BJ (cell line): ENCODE measurements at regions not wholly inside any gene's neighbourhood (a gene's known extent, or its start where the extent isn't known, plus 50 kb on each side); places are given as distances from the start of the nearest gene placed in this dataset.

Experiments used
- CTCF ChIA-PET: fragments of 350-600 bp; formaldehyde crosslinking; extraction: SDS; loops from one replicate; lab custom pipeline; 2021; ENCODE audit warnings: antibody characterized with exemption, inconsistent platforms; lab: Yijun Ruan, JAX
- POLR2A ChIA-PET: fragments of 300-600 bp; sonication (Branson Sonifier 250); formaldehyde crosslinking; extraction: SDS; loops from one replicate; lab custom pipeline; 2021; ENCODE audit warnings: antibody characterized with exemption; lab: Charles Lee
- DNase-seq: peaks from one replicate; pipeline ENCODE4 v3.0.0-alpha.2; 2011; ENCODE audit warnings: low read depth
- H3K27me3 ChIP-seq: 2 replicates; pipeline ENCODE4 v1.6.0; 2011; ENCODE audit warnings: low read length; ENCODE audit not compliant: control insufficient read depth, insufficient read depth
- H3K36me3 ChIP-seq: 2 replicates; pipeline ENCODE4 v1.5.1; 2011; ENCODE audit warnings: low read length; ENCODE audit not compliant: control insufficient read depth, insufficient read depth
- H3K4me3 ChIP-seq: 2 replicates; pipeline ENCODE4 v1.5.1; 2011; ENCODE audit warnings: low read depth, mild to moderate bottlenecking, control low read depth, low read length
- TF ChIP-seq, protein P1 (sequence below): IDR thresholded peaks from 2 replicates; pipeline ENCODE4 v1.5.1; 2011; ENCODE audit warnings: low read depth, mild to moderate bottlenecking, control low read depth, inconsistent platforms, low read length, moderate library complexity; ENCODE audit not compliant: insufficient read depth

DNA sequence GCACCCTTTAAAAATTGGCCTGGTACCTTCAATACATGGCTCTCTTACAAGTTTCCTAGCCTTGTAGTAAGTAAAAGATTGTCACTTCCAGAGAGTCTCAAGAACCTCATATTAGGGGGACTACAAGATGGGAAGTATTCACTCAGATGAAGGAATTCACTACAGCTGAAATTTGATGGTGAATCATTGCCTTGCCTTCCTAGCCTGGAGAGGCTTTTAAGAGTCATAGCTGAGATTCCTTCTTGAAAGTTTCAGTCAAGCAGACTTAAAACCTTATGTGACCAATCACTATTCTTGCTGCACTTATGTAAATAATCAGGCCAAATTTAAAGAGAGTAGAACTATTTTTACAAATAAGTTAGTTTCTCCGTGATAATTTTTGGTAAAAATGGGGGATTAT is 451.6 kb downstream of the TRHDE start:
- Histone ChIP-seq H3K4me3 (no peak overlapping the region), H3K27me3 (no peaks in the 10 kb centered on the region), H3K36me3 (no peaks in the 10 kb centered on the region)
- TF ChIP-seq, protein P1, sequence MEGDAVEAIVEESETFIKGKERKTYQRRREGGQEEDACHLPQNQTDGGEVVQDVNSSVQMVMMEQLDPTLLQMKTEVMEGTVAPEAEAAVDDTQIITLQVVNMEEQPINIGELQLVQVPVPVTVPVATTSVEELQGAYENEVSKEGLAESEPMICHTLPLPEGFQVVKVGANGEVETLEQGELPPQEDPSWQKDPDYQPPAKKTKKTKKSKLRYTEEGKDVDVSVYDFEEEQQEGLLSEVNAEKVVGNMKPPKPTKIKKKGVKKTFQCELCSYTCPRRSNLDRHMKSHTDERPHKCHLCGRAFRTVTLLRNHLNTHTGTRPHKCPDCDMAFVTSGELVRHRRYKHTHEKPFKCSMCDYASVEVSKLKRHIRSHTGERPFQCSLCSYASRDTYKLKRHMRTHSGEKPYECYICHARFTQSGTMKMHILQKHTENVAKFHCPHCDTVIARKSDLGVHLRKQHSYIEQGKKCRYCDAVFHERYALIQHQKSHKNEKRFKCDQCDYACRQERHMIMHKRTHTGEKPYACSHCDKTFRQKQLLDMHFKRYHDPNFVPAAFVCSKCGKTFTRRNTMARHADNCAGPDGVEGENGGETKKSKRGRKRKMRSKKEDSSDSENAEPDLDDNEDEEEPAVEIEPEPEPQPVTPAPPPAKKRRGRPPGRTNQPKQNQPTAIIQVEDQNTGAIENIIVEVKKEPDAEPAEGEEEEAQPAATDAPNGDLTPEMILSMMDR, result no peak
- no peak for DNase-seq
- ChIA-PET POLR2A (no interaction called here), CTCF (no interaction called here)

DNA sequence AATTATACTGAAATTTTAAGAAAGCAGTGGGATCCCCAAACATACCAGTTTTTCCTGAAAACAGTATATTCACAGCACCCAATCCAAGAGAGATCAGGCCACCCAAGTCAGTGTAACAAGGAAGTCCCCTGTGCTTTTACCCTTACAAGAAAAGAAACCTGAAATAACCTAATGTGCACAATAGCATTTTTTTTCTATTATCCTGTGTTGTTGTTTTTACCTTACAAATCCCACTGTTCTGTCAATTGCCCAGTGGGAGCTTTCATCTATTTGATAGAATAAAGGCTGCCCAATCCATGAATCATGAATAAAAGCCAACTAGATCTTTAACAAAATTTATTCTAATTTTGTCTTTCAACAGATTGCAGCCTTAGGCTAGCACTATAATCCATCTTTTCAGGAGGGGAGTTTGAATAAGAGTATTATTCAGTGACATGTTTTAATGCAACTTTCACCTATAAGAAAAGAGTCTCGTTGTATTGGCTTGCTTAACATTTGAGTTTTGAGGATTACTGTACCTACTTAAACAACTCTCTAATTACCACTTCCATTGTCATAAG is 457.4 kb downstream of the TRHDE start:
- no peak overlapping the region for H3K4me3 ChIP-seq
- no peak for DNase-seq
- no peaks in the 10 kb centered on the region for H3K36me3 ChIP-seq
- POLR2A ChIA-PET, result no interaction called here
- TF ChIP-seq, protein P1, result no peak
- H3K27me3 ChIP-seq, result no peaks in the 10 kb centered on the region
- CTCF ChIA-PET, result no interaction called here

DNA sequence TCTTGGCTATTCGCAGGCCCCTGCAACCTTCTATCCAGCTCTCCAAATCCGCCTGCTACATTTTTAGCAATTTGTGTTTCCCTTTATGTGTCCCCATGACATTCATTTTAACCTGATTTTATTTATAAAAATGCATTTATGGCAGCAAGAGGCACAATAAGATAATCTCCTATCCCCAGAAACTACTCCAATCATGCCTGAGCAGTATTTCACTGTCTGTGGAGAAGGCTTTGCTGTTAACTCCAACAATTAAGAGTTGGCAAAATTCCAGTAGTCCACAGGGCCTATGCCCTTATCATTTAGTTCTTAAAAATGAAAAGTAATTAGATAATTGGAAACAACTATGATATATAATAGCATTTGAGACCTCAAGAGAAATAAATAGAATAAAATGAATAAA is 462.4 kb downstream of the TRHDE start:
- TF ChIP-seq, protein P1, result no peak
- Histone ChIP-seq H3K27me3 (no peaks in the 10 kb centered on the region), H3K36me3 (no peaks in the 10 kb centered on the region), H3K4me3 (no peak overlapping the region)
- DNase-seq, result no peak
- ChIA-PET POLR2A (no interaction called here), CTCF (no interaction called here)

DNA sequence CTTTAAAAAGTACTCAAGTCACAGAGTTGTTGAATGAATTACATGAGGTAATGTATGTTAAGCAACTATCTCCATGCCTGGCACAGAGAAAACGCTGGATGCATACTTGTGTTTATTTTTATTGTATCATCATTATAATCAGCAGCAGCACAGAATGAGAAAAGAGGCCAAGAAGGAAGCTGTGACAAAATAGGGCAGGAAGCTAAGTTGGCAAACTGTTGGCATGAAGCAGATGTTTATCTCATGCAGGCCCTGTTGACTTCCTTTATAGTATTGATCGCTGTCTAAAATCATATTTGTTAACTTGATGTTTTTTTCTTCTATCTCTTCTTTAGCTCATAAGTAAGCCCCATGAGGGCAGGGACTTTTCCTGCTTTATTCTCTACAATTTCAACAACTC is 466.6 kb downstream of the TRHDE start:
- DNase-seq, result no peak
- Histone ChIP-seq H3K36me3 (no peaks in the 10 kb centered on the region), H3K4me3 (no peak overlapping the region), H3K27me3 (no peaks in the 10 kb centered on the region)
- ChIA-PET CTCF (no interaction called here), POLR2A (no interaction called here)
- TF ChIP-seq, protein P1, result no peak

DNA sequence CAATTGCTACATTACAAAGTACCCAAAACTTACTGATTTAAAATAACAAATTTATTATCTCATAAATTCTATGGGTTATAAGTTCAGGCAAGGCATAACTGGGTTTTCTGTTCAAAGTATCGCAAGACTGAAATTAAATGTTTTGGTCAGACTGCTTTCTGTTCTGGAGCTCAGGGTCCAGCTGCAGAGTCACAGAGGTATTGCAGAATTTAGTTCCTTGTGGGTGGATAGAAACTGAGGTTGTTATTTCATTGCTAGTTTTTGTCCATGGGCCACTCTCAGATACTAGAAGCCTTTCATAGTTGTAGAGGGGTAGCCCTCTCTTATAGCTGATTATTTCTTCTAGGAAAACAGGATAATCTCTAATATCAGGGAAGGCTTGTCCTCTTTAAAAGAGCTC is 467.9 kb downstream of the TRHDE start:
- no peak for DNase-seq
- CTCF ChIA-PET, result interaction anchor here (1.0 to 1.1 kb wide), 2 partner anchors 25 to 393 kb away, joined by 3 read pairs; no protein-coding TSS in a partner anchor

More for the DNA sequence above, 467.9 kb downstream of the TRHDE start:
- POLR2A ChIA-PET, result no interaction called here
- TF ChIP-seq, protein P1, result no peak
- no peaks in the 10 kb centered on the region for H3K27me3 ChIP-seq
- no peak overlapping the region for H3K4me3 ChIP-seq
- no peaks in the 10 kb centered on the region for H3K36me3 ChIP-seq
